K562 (cell line): ENCODE measurements at regions not wholly inside any gene's neighbourhood (a gene's known extent, or its start where the extent isn't known, plus 50 kb on each side); places are given as distances from the start of the nearest gene placed in this dataset.
A peak's percentile ranks its signal among the peaks of the same experiment; 100 is the strongest.

Experiments
- BACH1 ChIP-seq: fragments of 200-800 bp; sonication (Bioruptor generic); IDR thresholded peaks from 2 replicates; pipeline ENCODE4 v1.6.1; 2016; ENCODE audit warnings: missing genetic modification characterization, missing compliant biosample characterization
- C11orf30 ChIP-seq: fragments of 450-650 bp; IDR thresholded peaks from 2 replicates; pipeline ENCODE4 v1.6.1; 2016; ENCODE audit warnings: low read depth, mild to moderate bottlenecking
- CBFA2T2 ChIP-seq: fragments of 450-650 bp; conservative IDR thresholded peaks from 2 replicates; pipeline ENCODE4 v1.6.1; 2017; ENCODE audit warnings: mild to moderate bottlenecking
- CHD2 ChIP-seq: IDR thresholded peaks from 2 replicates; pipeline ENCODE4 v1.6.1; 2011; ENCODE audit warnings: low read depth, low read length
- ESRRA ChIP-seq: fragments of 450-650 bp; IDR thresholded peaks from 2 replicates; pipeline ENCODE4 v1.6.1; 2014; ENCODE audit warnings: low read depth, mild to moderate bottlenecking, moderate library complexity, borderline replicate concordance
- GTF2F1 ChIP-seq: IDR thresholded peaks from 2 replicates; pipeline ENCODE4 v1.6.1; 2011; ENCODE audit warnings: low read depth, low read length, improper control_type of control experiment
- HIVEP1 ChIP-seq: fragments of 250-450 bp; sonication (Bioruptor Pico); IDR thresholded peaks from 2 replicates; pipeline ENCODE4 v1.4.0; 2020; ENCODE audit warnings: mild to moderate bottlenecking
- HNRNPL ChIP-seq: fragments of 200-400 bp; formaldehyde crosslinking; IDR thresholded peaks from 2 replicates; pipeline ENCODE4 v1.6.1; 2017; ENCODE audit warnings: low read depth, mild to moderate bottlenecking, low read length
- JUN ChIP-seq, 2 experiments: sonication (generic) in 1 of 2; formaldehyde crosslinking in 1 of 2; IDR thresholded peaks; 2 replicates each; pipeline versions ENCODE4 v1.6.1 to v1.8.0; 2012 to 2022; ENCODE audit warnings: borderline replicate concordance in 2 of 2, mild to moderate bottlenecking in 2 of 2, improper control_type of control experiment in 1 of 2, low read depth in 1 of 2, low read length in 1 of 2, missing genetic modification reagents in 1 of 2
- L3MBTL2 ChIP-seq: fragments of 450-650 bp; IDR thresholded peaks from 2 replicates; pipeline ENCODE4 v1.6.1; 2016; ENCODE audit warnings: mild to moderate bottlenecking, moderate library complexity
- LARP7 ChIP-seq: fragments of 450-650 bp; IDR thresholded peaks from 2 replicates; pipeline ENCODE4 v1.6.1; 2016
- MAFG ChIP-seq: fragments of 450-650 bp; conservative IDR thresholded peaks from 2 replicates; pipeline ENCODE4 v1.6.1; 2016; ENCODE audit warnings: missing genetic modification characterization, missing compliant biosample characterization
- NBN ChIP-seq: fragments of 450-650 bp; IDR thresholded peaks from 2 replicates; pipeline ENCODE4 v1.6.1; 2016; ENCODE audit warnings: low read depth, mild to moderate bottlenecking
- NCOA4 ChIP-seq: fragments of 450-650 bp; IDR thresholded peaks from 2 replicates; pipeline ENCODE4 v1.6.1; 2018; ENCODE audit warnings: mild to moderate bottlenecking; ENCODE audit not compliant: partially characterized antibody
- NFIC ChIP-seq: fragments of 450-650 bp; IDR thresholded peaks from 2 replicates; pipeline ENCODE4 v1.6.1; 2017; ENCODE audit warnings: mild to moderate bottlenecking, inconsistent platforms
- PML ChIP-seq: IDR thresholded peaks from 2 replicates; pipeline ENCODE4 v1.6.1; 2012; ENCODE audit warnings: low read length, inconsistent platforms
- RBM34 ChIP-seq: fragments of 200-400 bp; formaldehyde crosslinking; IDR thresholded peaks from 2 replicates; pipeline ENCODE4 v1.6.1; 2018; ENCODE audit warnings: low read length, borderline replicate concordance; ENCODE audit not compliant: insufficient read depth
- SAP30 ChIP-seq: fragments of 200-600 bp; sonication (generic); IDR thresholded peaks from 2 replicates; pipeline ENCODE4 v1.6.1; 2012; ENCODE audit warnings: borderline replicate concordance, low read depth, mild to moderate bottlenecking, moderate library complexity, low read length, control low read depth, inconsistent platforms; ENCODE audit not compliant: insufficient read depth, poor library complexity, severe bottlenecking
- SMAD3 ChIP-seq: fragments of 450-650 bp; formaldehyde crosslinking; conservative IDR thresholded peaks from 2 replicates; pipeline ENCODE4 v1.4.0; 2020; ENCODE audit warnings: mild to moderate bottlenecking
- ZBTB7A ChIP-seq: IDR thresholded peaks from 2 replicates; pipeline ENCODE4 v1.6.1; 2011; ENCODE audit warnings: low read depth, mild to moderate bottlenecking, low read length, moderate library complexity, borderline replicate concordance; ENCODE audit not compliant: control insufficient read depth
- ZNF184 ChIP-seq: sonication (generic); formaldehyde crosslinking; IDR thresholded peaks from 2 replicates; pipeline ENCODE4 v1.5.0; 2020; ENCODE audit warnings: missing genetic modification reagents
- ZNF764 ChIP-seq: fragments of 250-450 bp; sonication (Bioruptor Pico); IDR thresholded peaks from 2 replicates; pipeline ENCODE4 v1.4.0; 2020; ENCODE audit warnings: low read depth, mild to moderate bottlenecking, moderate library complexity
- ZSCAN32 ChIP-seq: fragments of 450-650 bp; formaldehyde crosslinking; IDR thresholded peaks from 2 replicates; pipeline ENCODE4 v1.4.0; 2020; ENCODE audit warnings: mild to moderate bottlenecking, moderate library complexity
- TF ChIP-seq, protein P1 (sequence below): fragments of 250-450 bp; sonication (Bioruptor Pico); IDR thresholded peaks from 2 replicates; pipeline ENCODE4 v1.8.0; 2022; ENCODE audit warnings: inconsistent platforms, mild to moderate bottlenecking, moderate library complexity, borderline replicate concordance
- TF ChIP-seq, protein P2 (sequence below), 2 experiments: fragments of 250-450 bp in 1 of 2; fragments of 450-650 bp in 1 of 2; sonication (Bioruptor Pico) in 1 of 2; IDR thresholded peaks; 2 replicates each; pipeline versions ENCODE4 v1.6.1 to v1.8.0; 2016 to 2021; ENCODE audit warnings: mild to moderate bottlenecking in 2 of 2, moderate library complexity in 2 of 2, missing compliant biosample characterization in 1 of 2, missing genetic modification characterization in 1 of 2
- TF ChIP-seq, protein P3 (sequence below): fragments of 250-450 bp; sonication (Bioruptor Pico); IDR thresholded peaks from 2 replicates; pipeline ENCODE4 v1.5.0; 2022; ENCODE audit warnings: mild to moderate bottlenecking
- TF ChIP-seq, protein P4 (sequence below): sonication (generic); formaldehyde crosslinking; IDR thresholded peaks from 2 replicates; pipeline ENCODE4 v1.8.0; 2022; ENCODE audit warnings: mild to moderate bottlenecking, missing genetic modification reagents

DNA sequence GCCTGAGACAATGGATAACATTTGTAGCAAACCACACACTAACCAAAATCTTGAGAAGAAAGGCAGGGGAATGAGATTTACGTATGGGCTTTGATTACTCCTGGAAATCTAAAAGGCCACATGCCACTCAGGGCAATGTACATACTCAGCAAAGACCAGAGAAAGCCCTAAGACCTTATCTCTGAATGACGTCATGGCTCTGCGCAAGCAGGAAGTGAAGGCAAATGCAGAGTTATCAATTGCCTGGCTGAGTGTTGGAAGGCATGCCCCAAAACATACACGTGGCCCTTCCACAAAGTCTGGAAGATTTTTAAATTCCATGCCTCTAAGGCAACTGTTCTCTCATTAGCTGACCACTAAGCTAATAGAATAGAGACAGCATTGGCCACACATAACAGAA lies 90.9 kb upstream of the NRBF2 start (continued):
- TF ChIP-seq ZBTB7A (no peak), NFIC (no peak), L3MBTL2 (peak; percentile 81), ZNF184 (CRISPR knock-in tag) (no peak), JUN (IDR thresholded peaks at IDR 0.05; ENCODE audit: borderline replicate concordance, low read depth, low read length) (peak; percentile 66; the same call in 1 of the 2 replicates), JUN (CRISPR knock-in tag; IDR thresholded peaks at IDR 0.05; ENCODE audit: borderline replicate concordance) (no peak), SAP30 (no peak), HIVEP1 (CRISPR knock-in tag) (no peak), NCOA4 (no peak), ZSCAN32 (CRISPR knock-in tag) (no peak), SMAD3 (CRISPR knock-in tag) (no peak), ZNF764 (CRISPR knock-in tag) (no peak), GTF2F1 (no peak), BACH1 (tag) (no peak), LARP7 (no peak), PML (no peak), HNRNPL (no peak), C11orf30 (peak; percentile 53; the same call in 1 of the 2 replicates), CHD2 (no peak), MAFG (tag) (no peak), ESRRA (no peak), CBFA2T2 (no peak), NBN (no peak), RBM34 (no peak)
- TF ChIP-seq, protein P1, sequence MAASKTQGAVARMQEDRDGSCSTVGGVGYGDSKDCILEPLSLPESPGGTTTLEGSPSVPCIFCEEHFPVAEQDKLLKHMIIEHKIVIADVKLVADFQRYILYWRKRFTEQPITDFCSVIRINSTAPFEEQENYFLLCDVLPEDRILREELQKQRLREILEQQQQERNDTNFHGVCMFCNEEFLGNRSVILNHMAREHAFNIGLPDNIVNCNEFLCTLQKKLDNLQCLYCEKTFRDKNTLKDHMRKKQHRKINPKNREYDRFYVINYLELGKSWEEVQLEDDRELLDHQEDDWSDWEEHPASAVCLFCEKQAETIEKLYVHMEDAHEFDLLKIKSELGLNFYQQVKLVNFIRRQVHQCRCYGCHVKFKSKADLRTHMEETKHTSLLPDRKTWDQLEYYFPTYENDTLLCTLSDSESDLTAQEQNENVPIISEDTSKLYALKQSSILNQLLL: no peak
- TF ChIP-seq, protein P2, sequence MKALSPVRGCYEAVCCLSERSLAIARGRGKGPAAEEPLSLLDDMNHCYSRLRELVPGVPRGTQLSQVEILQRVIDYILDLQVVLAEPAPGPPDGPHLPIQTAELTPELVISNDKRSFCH (CRISPR knock-in tag; IDR thresholded peaks at IDR 0.05): no peak
- TF ChIP-seq, protein P2 (tag; IDR thresholded peaks at IDR 0.05): no peak
- TF ChIP-seq, protein P3, sequence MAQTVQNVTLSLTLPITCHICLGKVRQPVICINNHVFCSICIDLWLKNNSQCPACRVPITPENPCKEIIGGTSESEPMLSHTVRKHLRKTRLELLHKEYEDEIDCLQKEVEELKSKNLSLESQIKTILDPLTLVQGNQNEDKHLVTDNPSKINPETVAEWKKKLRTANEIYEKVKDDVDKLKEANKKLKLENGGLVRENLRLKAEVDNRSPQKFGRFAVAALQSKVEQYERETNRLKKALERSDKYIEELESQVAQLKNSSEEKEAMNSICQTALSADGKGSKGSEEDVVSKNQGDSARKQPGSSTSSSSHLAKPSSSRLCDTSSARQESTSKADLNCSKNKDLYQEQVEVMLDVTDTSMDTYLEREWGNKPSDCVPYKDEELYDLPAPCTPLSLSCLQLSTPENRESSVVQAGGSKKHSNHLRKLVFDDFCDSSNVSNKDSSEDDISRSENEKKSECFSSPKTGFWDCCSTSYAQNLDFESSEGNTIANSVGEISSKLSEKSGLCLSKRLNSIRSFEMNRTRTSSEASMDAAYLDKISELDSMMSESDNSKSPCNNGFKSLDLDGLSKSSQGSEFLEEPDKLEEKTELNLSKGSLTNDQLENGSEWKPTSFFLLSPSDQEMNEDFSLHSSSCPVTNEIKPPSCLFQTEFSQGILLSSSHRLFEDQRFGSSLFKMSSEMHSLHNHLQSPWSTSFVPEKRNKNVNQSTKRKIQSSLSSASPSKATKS (CRISPR knock-in tag): no peak
- TF ChIP-seq, protein P4, sequence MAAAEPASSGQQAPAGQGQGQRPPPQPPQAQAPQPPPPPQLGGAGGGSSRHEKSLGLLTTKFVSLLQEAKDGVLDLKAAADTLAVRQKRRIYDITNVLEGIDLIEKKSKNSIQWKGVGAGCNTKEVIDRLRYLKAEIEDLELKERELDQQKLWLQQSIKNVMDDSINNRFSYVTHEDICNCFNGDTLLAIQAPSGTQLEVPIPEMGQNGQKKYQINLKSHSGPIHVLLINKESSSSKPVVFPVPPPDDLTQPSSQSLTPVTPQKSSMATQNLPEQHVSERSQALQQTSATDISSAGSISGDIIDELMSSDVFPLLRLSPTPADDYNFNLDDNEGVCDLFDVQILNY (CRISPR knock-in tag): no peak
